Activated T-helper 17 cell treated with anti-CD3 and anti-CD28 coated beads, Interleukin-2, amount 50 U/mL, for 72 hours (primary cell): ENCODE measurements at regions not wholly inside any gene's neighbourhood (a gene's known extent, or its start where the extent isn't known, plus 50 kb on each side); places are given as distances from the start of the nearest gene placed in this dataset.
"Not testable (repeated sequence)": the region's sequence is repeated elsewhere in the genome, so short reads cannot be mapped to it uniquely, and the experiment has no call there.

Experiments
- ATAC-seq: fragments of 150-1000 bp; cut with Tn5 transposase; replicated peaks from 2 replicates; pipeline ENCODE4 v1.10.0; 2021; ENCODE audit warnings: mild to moderate bottlenecking, moderate library complexity
- H3K27ac Mint-ChIP-seq: one replicate; pipeline ENCODE4 v1.8.0; 2022; ENCODE audit warnings: mixed read lengths
- H3K27me3 Mint-ChIP-seq: one replicate; pipeline ENCODE4 v1.8.0; 2022; ENCODE audit warnings: mixed read lengths
- H3K36me3 Mint-ChIP-seq: one replicate; pipeline ENCODE4 v1.8.0; 2022; ENCODE audit warnings: low read depth, mild to moderate bottlenecking, mixed read lengths
- H3K4me1 Mint-ChIP-seq: one replicate; pipeline ENCODE4 v1.8.0; 2022; ENCODE audit warnings: mixed read lengths
- H3K4me3 Mint-ChIP-seq: one replicate; pipeline ENCODE4 v1.8.0; 2022; ENCODE audit warnings: mild to moderate bottlenecking, mixed read lengths
- H3K9me3 Mint-ChIP-seq: one replicate; pipeline ENCODE4 v1.8.0; 2022; ENCODE audit warnings: mixed read lengths

GRCh38 chr5:71807909-71808308, 88.8 kb downstream of the CARTPT start:
- Mint-ChIP-seq H3K4me3 (no peak overlapping the region), H3K27ac (no peak overlapping the region), H3K36me3 (no peaks in the 10 kb centered on the region), H3K4me1 (peaks cover 5% of the 10 kb centered on the region), H3K27me3 (peaks cover 40% of the 10 kb centered on the region), H3K9me3 (no peaks in the 10 kb centered on the region)
- no peak for ATAC-seq

GRCh38 chr5:71809446-71809845, 90.4 kb downstream of the CARTPT start:
- no peaks in the 10 kb centered on the region for H3K9me3 Mint-ChIP-seq
- H3K4me3 Mint-ChIP-seq: no peak overlapping the region
- no peak for ATAC-seq
- H3K27me3 Mint-ChIP-seq: peaks cover 40% of the 10 kb centered on the region
- H3K27ac Mint-ChIP-seq: no peak overlapping the region
- peaks cover 5% of the 10 kb centered on the region for H3K4me1 Mint-ChIP-seq
- no peaks in the 10 kb centered on the region for H3K36me3 Mint-ChIP-seq

GRCh38 chr5:71810023-71810422, 90.9 kb downstream of the CARTPT start:
- H3K36me3 Mint-ChIP-seq: no peaks in the 10 kb centered on the region
- H3K4me3 Mint-ChIP-seq: no peak overlapping the region
- no peak for ATAC-seq
- H3K27me3 Mint-ChIP-seq: peaks cover 40% of the 10 kb centered on the region
- no peaks in the 10 kb centered on the region for H3K9me3 Mint-ChIP-seq
- no peak overlapping the region for H3K27ac Mint-ChIP-seq
- peaks cover 5% of the 10 kb centered on the region for H3K4me1 Mint-ChIP-seq

DNA sequence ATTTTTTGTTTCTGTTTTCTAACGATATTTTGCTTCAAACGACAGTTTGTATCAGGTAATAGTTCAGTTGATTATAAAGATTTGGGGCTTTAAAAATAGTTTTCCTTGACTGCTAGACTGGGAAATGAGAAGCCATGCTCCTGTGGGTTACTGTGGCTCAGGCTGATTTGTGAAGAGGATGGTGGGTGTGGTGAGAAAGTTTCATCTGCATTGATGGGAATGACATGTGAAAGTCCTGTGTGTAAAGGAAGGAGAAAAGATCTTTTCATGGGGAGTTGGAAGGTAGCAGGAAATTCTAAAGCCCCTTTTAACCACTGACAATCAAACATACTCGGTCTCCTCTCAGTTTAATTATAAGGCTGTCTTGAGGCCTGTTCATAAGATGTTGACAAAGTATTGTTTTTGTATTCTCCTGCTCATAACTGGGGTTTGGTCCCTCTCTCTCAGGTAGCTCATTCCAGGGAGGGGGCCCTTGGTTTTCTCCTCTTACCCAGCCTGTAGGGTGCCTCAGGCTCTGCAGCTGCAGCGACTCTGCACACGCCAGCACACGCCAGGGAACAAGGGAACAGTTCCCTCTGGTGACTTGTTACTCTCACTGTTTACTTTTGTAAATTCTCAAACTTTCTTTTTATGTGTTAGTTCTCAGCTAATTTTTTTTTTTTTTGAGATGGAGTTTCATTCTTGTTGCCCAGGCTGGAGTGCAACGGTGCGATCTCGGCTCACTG, 91.6 kb downstream of the CARTPT start:
- no peak overlapping the region for H3K4me3 Mint-ChIP-seq
- peaks cover 5% of the 10 kb centered on the region for H3K4me1 Mint-ChIP-seq
- H3K9me3 Mint-ChIP-seq: no peaks in the 10 kb centered on the region
- peaks cover 35% of the 10 kb centered on the region for H3K27me3 Mint-ChIP-seq
- no peaks in the 10 kb centered on the region for H3K36me3 Mint-ChIP-seq
- no peak overlapping the region for H3K27ac Mint-ChIP-seq
- no peak for ATAC-seq

- Mint-ChIP-seq H3K4me3 (no peak overlapping the region), H3K27ac (no peak overlapping the region), H3K27me3 (peaks cover 24% of the 10 kb centered on the region), H3K36me3 (no peaks in the 10 kb centered on the region), H3K9me3 (no peaks in the 10 kb centered on the region), H3K4me1 (peaks cover 5% of the 10 kb centered on the region)
- ATAC-seq: no peak
These were observed 92.7 kb downstream of the CARTPT start for GRCh38 chr5:71811779-71812178.

DNA sequence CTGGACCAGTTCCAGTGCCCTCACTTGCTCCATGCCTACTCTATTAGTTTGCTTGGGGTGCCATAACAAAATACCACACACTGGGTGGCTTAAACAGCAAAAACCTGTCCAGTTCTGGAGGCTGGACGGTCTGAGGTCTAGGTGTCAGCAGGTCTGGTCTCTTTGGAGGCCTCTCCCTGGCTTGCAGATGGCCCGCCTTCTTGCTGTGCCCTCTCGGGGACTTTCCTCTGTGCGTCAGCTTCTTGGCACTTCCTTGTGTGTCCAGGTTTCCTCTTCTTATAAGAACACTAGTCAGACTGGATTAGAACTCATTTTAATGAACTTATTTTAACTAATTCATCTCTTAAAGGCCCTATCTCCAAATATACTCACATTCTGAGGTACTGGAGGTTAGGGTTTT, 97.2 kb downstream of the CARTPT start:
- Mint-ChIP-seq H3K9me3 (peaks cover 7% of the 10 kb centered on the region), H3K27me3 (peaks cover 14% of the 10 kb centered on the region), H3K36me3 (no peaks in the 10 kb centered on the region), H3K27ac (no peak overlapping the region), H3K4me3 (no peak overlapping the region), H3K4me1 (no peaks in the 10 kb centered on the region)
- ATAC-seq: no peak

GRCh38 chr5:71817891-71818290, 98.8 kb downstream of the CARTPT start:
- no peak overlapping the region for H3K27ac Mint-ChIP-seq
- H3K9me3 Mint-ChIP-seq: peaks cover 14% of the 10 kb centered on the region
- no peak for ATAC-seq
- no peaks in the 10 kb centered on the region for H3K4me1 Mint-ChIP-seq
- H3K27me3 Mint-ChIP-seq: peaks cover 14% of the 10 kb centered on the region
- H3K4me3 Mint-ChIP-seq: no peak overlapping the region
- H3K36me3 Mint-ChIP-seq: no peaks in the 10 kb centered on the region

DNA sequence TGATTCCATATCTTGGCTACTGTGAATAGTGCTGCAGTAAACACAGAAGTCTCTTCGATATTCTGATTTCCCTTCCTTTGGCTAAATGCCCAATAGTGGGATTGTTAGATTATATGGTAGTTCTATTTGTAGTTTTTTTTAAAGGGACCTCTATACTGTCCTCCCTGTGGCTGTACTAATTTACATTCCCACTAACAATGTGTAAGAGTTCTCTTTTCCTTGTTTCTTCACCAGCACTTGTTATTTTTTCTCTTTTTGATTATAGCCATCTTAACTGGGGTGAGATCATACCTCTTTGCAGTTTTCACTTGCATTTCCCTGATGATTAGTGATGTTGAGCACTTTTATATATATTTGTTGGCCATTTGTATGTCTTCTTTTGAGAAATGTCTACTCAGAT, 102.0 kb downstream of the CARTPT start:
- Mint-ChIP-seq H3K36me3 (no peaks in the 10 kb centered on the region), H3K4me1 (no peaks in the 10 kb centered on the region), H3K27ac (no peak overlapping the region), H3K9me3 (peaks cover 14% of the 10 kb centered on the region), H3K4me3 (no peak overlapping the region), H3K27me3 (peaks cover 10% of the 10 kb centered on the region)
- ATAC-seq: no peak

GRCh38 chr5:71822065-71822464, 103.0 kb downstream of the CARTPT start:
- H3K4me1 Mint-ChIP-seq, H3K36me3 Mint-ChIP-seq, H3K4me3 Mint-ChIP-seq, H3K27ac Mint-ChIP-seq, ATAC-seq: not testable (repeated sequence)
- H3K27me3 Mint-ChIP-seq: peaks cover 10% of the 10 kb centered on the region
- H3K9me3 Mint-ChIP-seq: peaks cover 25% of the 10 kb centered on the region

DNA sequence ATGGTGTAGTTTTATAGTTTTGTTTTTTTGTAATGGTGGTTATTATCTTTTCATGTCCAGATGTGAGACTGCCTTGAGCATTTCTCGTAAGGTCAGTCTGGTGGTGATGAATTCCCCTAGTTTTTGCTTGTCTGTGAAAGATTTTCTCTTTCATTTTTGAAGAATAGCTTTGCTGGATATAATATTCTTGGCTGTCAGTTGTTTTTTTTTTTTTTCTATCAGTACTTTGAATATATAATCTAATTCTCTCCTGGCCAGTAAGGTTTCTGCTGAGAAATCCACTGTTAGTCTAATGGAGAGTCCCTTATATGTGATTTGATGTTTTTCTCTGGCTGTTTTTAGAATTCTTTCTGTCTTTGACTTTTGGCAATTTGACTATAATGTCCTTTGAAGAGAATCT, 106.9 kb downstream of the CARTPT start:
- Mint-ChIP-seq H3K27ac (no peak overlapping the region), H3K4me3 (no peak overlapping the region), H3K9me3 (peaks cover 21% of the 10 kb centered on the region), H3K4me1 (no peaks in the 10 kb centered on the region), H3K27me3 (no peaks in the 10 kb centered on the region), H3K36me3 (no peaks in the 10 kb centered on the region)
- ATAC-seq: no peak

- no peaks in the 10 kb centered on the region for H3K27me3 Mint-ChIP-seq
- ATAC-seq: no peak
- peaks cover 10% of the 10 kb centered on the region for H3K9me3 Mint-ChIP-seq
- no peak overlapping the region for H3K27ac Mint-ChIP-seq
- no peaks in the 10 kb centered on the region for H3K4me1 Mint-ChIP-seq
- H3K36me3 Mint-ChIP-seq: no peaks in the 10 kb centered on the region
- H3K4me3 Mint-ChIP-seq: no peak overlapping the region
These were observed 109.4 kb downstream of the CARTPT start for GRCh38 chr5:71828291-71829040.

GRCh38 chr5:71829206-71829605, 110.1 kb downstream of the CARTPT start:
- no peaks in the 10 kb centered on the region for H3K36me3 Mint-ChIP-seq
- H3K27ac Mint-ChIP-seq: no peak overlapping the region
- no peak overlapping the region for H3K4me3 Mint-ChIP-seq
- H3K4me1 Mint-ChIP-seq: no peaks in the 10 kb centered on the region
- no peaks in the 10 kb centered on the region for H3K27me3 Mint-ChIP-seq
- H3K9me3 Mint-ChIP-seq: peaks cover 10% of the 10 kb centered on the region
- ATAC-seq: no peak

- no peak for ATAC-seq
- peaks cover 10% of the 10 kb centered on the region for H3K9me3 Mint-ChIP-seq
- no peaks in the 10 kb centered on the region for H3K27me3 Mint-ChIP-seq
- no peaks in the 10 kb centered on the region for H3K36me3 Mint-ChIP-seq
- H3K27ac Mint-ChIP-seq: no peak overlapping the region
- no peaks in the 10 kb centered on the region for H3K4me1 Mint-ChIP-seq
- no peak overlapping the region for H3K4me3 Mint-ChIP-seq
These were observed 111.8 kb downstream of the CARTPT start for GRCh38 chr5:71830681-71831539.

GRCh38 chr5:71832812-71833715, 114.0 kb downstream of the CARTPT start:
- Mint-ChIP-seq H3K27ac (no peak overlapping the region), H3K36me3 (no peaks in the 10 kb centered on the region)

More at GRCh38 chr5:71832812-71833715, 114.0 kb downstream of the CARTPT start:
- H3K4me3 Mint-ChIP-seq: no peak overlapping the region
- no peaks in the 10 kb centered on the region for H3K4me1 Mint-ChIP-seq
- no peaks in the 10 kb centered on the region for H3K27me3 Mint-ChIP-seq
- H3K9me3 Mint-ChIP-seq: no peaks in the 10 kb centered on the region
- no peak for ATAC-seq
